HEK293 (cell line): ENCODE measurements at regions not wholly inside any gene's neighbourhood (a gene's known extent, or its start where the extent isn't known, plus 50 kb on each side); places are given as distances from the start of the nearest gene placed in this dataset.

ENCODE experiments used
- CTCF ChIA-PET: fragments of 350-600 bp; formaldehyde crosslinking; extraction: SDS; loops from one replicate; lab custom pipeline; 2021; ENCODE audit warnings: antibody characterized with exemption; lab: Yijun Ruan, JAX
- POLR2A ChIA-PET: fragments of 300-600 bp; formaldehyde crosslinking; extraction: SDS; loops from one replicate; lab custom pipeline; 2020; ENCODE audit warnings: antibody characterized with exemption, inconsistent platforms; lab: Yijun Ruan, JAX
- H3K27ac ChIP-seq: fragments of 200-500 bp; sonication (Bioruptor generic); 2 replicates; pipeline ENCODE4 v1.5.1; 2014; ENCODE audit warnings: low read depth, low read length, control low read depth, inconsistent platforms; ENCODE audit errors: extremely low read depth
- H3K36me3 ChIP-seq, 2 experiments: fragments of 200-500 bp in 1 of 2; sonication (Bioruptor generic) in 1 of 2; 1 replicate in 1 of 2; 2 replicates in 1 of 2; pipeline ENCODE4 v1.5.1; 2014 to 2017; ENCODE audit warnings: inconsistent platforms in 2 of 2, low read length in 2 of 2; ENCODE audit not compliant: control insufficient read depth in 2 of 2, insufficient read depth in 1 of 2
- H3K4me1 ChIP-seq: fragments of 200-500 bp; sonication (Bioruptor generic); 2 replicates; pipeline ENCODE4 v1.5.1; 2014; ENCODE audit warnings: mild to moderate bottlenecking, low read length, inconsistent platforms; ENCODE audit not compliant: control insufficient read depth, insufficient read depth
- H3K4me3 ChIP-seq: 2 replicates; pipeline ENCODE4 v1.5.1; 2011; ENCODE audit warnings: low read depth, mild to moderate bottlenecking, control low read depth, low read length, moderate library complexity
- H3K9me3 ChIP-seq: fragments of 200-500 bp; sonication (Bioruptor generic); 2 replicates; pipeline ENCODE4 v1.5.1; 2014; ENCODE audit warnings: low read depth, low read length, inconsistent platforms; ENCODE audit not compliant: control insufficient read depth, insufficient read depth
- GLI4 ChIP-seq: fragments of 450-650 bp; formaldehyde crosslinking; IDR thresholded peaks from 2 replicates; pipeline ENCODE4 v1.5.1; 2016; ENCODE audit warnings: missing biosample characterization, missing genetic modification characterization
- KLF10 ChIP-seq: fragments of 450-650 bp; IDR thresholded peaks from 2 replicates; pipeline ENCODE4 v1.5.1; 2018; ENCODE audit warnings: missing biosample characterization, mild to moderate bottlenecking, missing genetic modification characterization
- KLF9 ChIP-seq: fragments of 450-650 bp; formaldehyde crosslinking; IDR thresholded peaks from 2 replicates; pipeline ENCODE4 v1.5.1; 2016; ENCODE audit warnings: missing biosample characterization, missing genetic modification characterization, low read depth
- YY2 ChIP-seq: fragments of 450-650 bp; formaldehyde crosslinking; IDR thresholded peaks from 2 replicates; pipeline ENCODE4 v1.5.1; 2016; ENCODE audit warnings: missing biosample characterization, missing genetic modification characterization
- ZNF140 ChIP-seq: fragments of 450-650 bp; formaldehyde crosslinking; IDR thresholded peaks from 2 replicates; pipeline ENCODE4 v1.5.1; 2016; ENCODE audit warnings: missing biosample characterization, missing genetic modification characterization
- ZNF19 ChIP-seq: fragments of 450-650 bp; formaldehyde crosslinking; IDR thresholded peaks from 2 replicates; pipeline ENCODE4; 2016; ENCODE audit warnings: missing biosample characterization, missing genetic modification characterization, low read depth
- ZNF266 ChIP-seq: fragments of 450-650 bp; formaldehyde crosslinking; IDR thresholded peaks from 2 replicates; pipeline ENCODE4 v1.5.1; 2016; ENCODE audit warnings: missing biosample characterization, missing genetic modification characterization, low read depth
- ZNF274 ChIP-seq, 2 experiments: fragments of 200-500 bp in 1 of 2; fragments of 450-650 bp in 1 of 2; sonication (Bioruptor generic) in 1 of 2; formaldehyde crosslinking in 1 of 2; IDR thresholded peaks; 2 replicates each; pipeline versions ENCODE4 v1.5.1 to v1.6.1; 2014 to 2016; ENCODE audit warnings: borderline replicate concordance in 1 of 2, inconsistent platforms in 1 of 2, low read length in 1 of 2, missing biosample characterization in 1 of 2, missing genetic modification characterization in 1 of 2
- ZNF394 ChIP-seq: fragments of 450-650 bp; formaldehyde crosslinking; IDR thresholded peaks from 2 replicates; pipeline ENCODE4 v1.5.1; 2016; ENCODE audit warnings: missing biosample characterization, missing genetic modification characterization, mild to moderate bottlenecking, moderate library complexity, borderline replicate concordance
- ZNF404 ChIP-seq: fragments of 450-650 bp; formaldehyde crosslinking; IDR thresholded peaks from 2 replicates; pipeline ENCODE4 v1.5.1; 2017; ENCODE audit warnings: missing biosample characterization, missing genetic modification characterization
- ZNF677 ChIP-seq: fragments of 450-650 bp; IDR thresholded peaks from 2 replicates; pipeline ENCODE4 v1.5.0; 2018; ENCODE audit warnings: missing biosample characterization, mild to moderate bottlenecking, missing genetic modification characterization, moderate library complexity
- TF ChIP-seq, protein P1 (sequence below): fragments of 450-650 bp; formaldehyde crosslinking; IDR thresholded peaks from 2 replicates; pipeline ENCODE4 v1.5.1; 2016; ENCODE audit warnings: missing biosample characterization, missing genetic modification characterization
- TF ChIP-seq, protein P2 (sequence below): fragments of 450-650 bp; formaldehyde crosslinking; IDR thresholded peaks from 2 replicates; pipeline ENCODE4 v1.5.1; 2016; ENCODE audit warnings: missing biosample characterization, missing genetic modification characterization

DNA sequence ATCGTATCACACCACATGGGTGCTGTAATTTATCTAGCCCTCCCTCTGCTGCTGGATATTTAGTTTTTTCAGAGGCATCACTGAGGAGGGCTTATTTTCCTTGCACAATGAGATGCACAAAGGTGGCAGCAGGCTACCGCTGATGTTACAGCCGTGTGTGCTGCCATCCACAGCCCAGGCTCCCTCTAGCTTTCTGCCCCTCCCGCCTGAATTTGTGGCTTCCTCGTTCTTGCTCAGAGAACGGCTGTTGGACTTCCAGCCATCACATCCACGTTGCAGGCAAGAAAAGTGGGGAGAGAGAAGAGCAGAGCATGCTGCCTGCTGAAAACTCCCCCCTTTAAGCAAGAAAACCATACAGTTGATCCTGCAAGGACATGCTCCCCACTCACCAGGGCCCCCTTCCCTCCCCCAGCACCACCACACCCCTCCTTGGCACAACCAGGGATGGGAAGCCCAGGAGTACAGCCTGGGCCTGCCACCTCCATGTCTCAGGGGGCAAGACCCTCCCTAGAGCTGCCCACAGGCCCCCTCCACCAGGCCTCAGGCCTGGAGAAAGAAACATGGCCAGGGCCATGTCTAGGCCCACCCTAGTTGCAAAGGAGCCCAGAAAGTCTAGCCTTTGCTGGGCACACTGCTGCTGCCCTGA, 102.6 kb downstream of the MRPL14 start:
- H3K4me3 ChIP-seq: no peak overlapping the region
- H3K9me3 ChIP-seq: no peaks in the 10 kb centered on the region
- no peak for TF ChIP-seq ZNF266 (tag by site-specific recombination)
- TF ChIP-seq ZNF677 (tag by site-specific recombination): no peak
- TF ChIP-seq ZNF404: no peak
- TF ChIP-seq, all 188 proteins: peak for 0
- ChIA-PET POLR2A (no interaction called here), CTCF (interaction anchor here (1.0 to 1.1 kb wide), 2 partner anchors 9 to 10 kb away, joined by 4 read pairs; no protein-coding TSS in a partner anchor)
- Histone ChIP-seq H3K4me1 (no peaks in the 10 kb centered on the region), H3K36me3 (no peaks in the 10 kb centered on the region), H3K27ac (no peak overlapping the region)

DNA sequence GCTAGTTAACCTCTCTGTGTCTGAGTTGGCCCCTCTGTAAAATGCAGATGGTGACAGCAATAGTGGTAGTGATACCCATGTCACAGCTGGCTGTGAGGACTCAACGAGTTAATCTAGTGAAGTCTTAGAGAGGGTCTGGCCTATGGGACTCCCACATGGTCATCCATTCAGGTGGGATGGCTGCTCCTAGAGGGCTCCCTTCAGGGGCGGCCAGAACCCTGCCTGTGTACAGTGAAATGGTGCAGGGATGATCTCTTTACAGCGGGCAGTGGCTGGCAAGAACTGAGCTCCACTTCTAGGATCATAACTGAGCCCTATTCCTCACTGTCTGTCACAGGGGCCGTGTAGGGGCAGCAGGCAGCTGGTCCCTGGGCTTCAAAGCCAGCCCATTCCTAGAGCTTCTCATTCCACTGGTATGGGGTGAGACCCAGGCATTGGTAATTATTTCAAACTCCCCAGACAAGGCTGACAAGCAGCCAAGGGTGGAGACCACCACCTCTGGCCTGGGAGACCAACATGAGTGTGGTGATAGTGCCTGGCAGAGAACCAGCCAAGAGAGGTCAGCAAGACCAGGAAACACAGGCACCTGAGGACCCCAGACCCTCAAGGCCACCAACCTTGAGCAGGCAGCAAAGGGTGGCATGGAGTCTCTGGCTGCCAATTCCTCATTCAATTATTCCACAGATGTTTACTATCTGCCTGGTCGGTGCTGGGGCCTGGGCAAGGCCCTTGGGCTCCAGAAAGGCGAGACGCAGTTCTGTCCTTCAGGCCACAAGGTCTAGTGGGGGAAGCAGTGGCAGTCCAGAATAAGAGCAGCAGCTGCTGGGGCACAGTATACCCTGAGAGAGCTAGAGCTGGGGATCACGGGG, 103.4 kb downstream of the MRPL14 start:
- Histone ChIP-seq H3K36me3 (no peaks in the 10 kb centered on the region), H3K27ac (no peak overlapping the region), H3K4me3 (no peak overlapping the region), H3K9me3 (no peaks in the 10 kb centered on the region), H3K4me1 (no peaks in the 10 kb centered on the region)
- TF ChIP-seq KLF9: no peak
- no peak for TF ChIP-seq KLF10 (tag by site-specific recombination)
- no peak for TF ChIP-seq GLI4
- TF ChIP-seq, protein P1, sequence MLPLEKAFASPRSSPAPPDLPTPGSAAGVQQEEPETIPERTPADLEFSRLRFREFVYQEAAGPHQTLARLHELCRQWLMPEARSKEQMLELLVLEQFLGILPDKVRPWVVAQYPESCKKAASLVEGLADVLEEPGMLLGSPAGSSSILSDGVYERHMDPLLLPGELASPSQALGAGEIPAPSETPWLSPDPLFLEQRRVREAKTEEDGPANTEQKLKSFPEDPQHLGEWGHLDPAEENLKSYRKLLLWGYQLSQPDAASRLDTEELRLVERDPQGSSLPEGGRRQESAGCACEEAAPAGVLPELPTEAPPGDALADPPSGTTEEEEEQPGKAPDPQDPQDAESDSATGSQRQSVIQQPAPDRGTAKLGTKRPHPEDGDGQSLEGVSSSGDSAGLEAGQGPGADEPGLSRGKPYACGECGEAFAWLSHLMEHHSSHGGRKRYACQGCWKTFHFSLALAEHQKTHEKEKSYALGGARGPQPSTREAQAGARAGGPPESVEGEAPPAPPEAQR (tag by site-specific recombination): no peak
- no peak for TF ChIP-seq ZNF19
- TF ChIP-seq, protein P2, sequence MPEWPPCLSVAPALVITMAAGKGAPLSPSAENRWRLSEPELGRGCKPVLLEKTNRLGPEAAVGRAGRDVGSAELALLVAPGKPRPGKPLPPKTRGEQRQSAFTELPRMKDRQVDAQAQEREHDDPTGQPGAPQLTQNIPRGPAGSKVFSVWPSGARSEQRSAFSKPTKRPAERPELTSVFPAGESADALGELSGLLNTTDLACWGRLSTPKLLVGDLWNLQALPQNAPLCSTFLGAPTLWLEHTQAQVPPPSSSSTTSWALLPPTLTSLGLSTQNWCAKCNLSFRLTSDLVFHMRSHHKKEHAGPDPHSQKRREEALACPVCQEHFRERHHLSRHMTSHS (tag by site-specific recombination): no peak
- TF ChIP-seq ZNF274 (IDR thresholded peaks at IDR 0.05; ENCODE audit: low read length): no peak
- TF ChIP-seq ZNF274 (tag by site-specific recombination; IDR thresholded peaks at IDR 0.05; ENCODE audit: borderline replicate concordance): no peak
- TF ChIP-seq ZNF140 (tag by site-specific recombination): no peak
- TF ChIP-seq YY2 (tag by site-specific recombination): no peak
- POLR2A ChIA-PET: no interaction called here
- CTCF ChIA-PET: interaction anchor here (1.3 kb wide), 1 partner anchor 13 kb away, joined by 4 read pairs; no protein-coding TSS in a partner anchor

DNA sequence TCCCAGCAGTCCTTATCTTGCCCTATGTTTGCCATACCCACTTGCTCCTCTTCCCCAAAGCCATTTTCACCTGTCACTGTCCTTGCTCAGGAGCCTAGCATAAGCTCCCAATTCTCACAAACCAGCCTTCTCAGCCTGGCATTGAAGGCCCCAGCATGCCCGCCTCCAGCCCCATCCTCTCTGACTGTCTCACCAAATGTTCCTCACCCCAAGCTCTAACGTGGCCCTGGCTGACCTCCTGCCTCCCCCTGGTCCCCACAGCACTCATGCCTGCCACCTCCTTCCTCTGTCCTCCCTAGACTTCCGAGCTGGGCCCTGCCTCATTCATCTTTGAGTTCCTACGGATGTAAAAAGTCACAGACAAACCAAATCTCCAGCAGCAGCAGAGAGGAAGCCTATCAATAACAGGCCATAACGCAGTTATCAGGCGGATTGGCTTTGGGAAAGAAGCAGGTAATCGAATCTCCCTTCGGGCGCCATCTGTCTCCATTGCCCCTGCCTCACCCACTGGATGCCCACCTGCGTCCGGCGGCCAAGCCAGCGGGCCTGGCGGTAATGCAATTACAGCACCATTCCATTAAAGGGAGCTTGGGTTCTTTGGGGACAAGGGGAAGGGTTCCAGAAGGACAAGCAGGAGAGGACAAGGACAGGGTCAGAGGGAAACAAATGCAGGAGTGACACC, 104.4 kb downstream of the MRPL14 start:
- CTCF ChIA-PET: interaction anchor here (0.6 to 1.3 kb wide), 2 partner anchors 12 to 330 kb away, joined by 4 to 5 read pairs; no protein-coding TSS in a partner anchor
- TF ChIP-seq ZNF394 (tag by site-specific recombination): no peak
- TF ChIP-seq, all 188 proteins: peak for 0
- POLR2A ChIA-PET: no interaction called here
- Histone ChIP-seq H3K36me3 (no peaks in the 10 kb centered on the region), H3K4me3 (no peak overlapping the region), H3K9me3 (no peaks in the 10 kb centered on the region), H3K27ac (no peak overlapping the region), H3K4me1 (no peaks in the 10 kb centered on the region)
